ENCODE measurements at regions not wholly inside any gene's neighbourhood (a gene's known extent, or its start where the extent isn't known, plus 50 kb on each side); places are given as distances from the start of the nearest gene placed in this dataset.

DNA sequence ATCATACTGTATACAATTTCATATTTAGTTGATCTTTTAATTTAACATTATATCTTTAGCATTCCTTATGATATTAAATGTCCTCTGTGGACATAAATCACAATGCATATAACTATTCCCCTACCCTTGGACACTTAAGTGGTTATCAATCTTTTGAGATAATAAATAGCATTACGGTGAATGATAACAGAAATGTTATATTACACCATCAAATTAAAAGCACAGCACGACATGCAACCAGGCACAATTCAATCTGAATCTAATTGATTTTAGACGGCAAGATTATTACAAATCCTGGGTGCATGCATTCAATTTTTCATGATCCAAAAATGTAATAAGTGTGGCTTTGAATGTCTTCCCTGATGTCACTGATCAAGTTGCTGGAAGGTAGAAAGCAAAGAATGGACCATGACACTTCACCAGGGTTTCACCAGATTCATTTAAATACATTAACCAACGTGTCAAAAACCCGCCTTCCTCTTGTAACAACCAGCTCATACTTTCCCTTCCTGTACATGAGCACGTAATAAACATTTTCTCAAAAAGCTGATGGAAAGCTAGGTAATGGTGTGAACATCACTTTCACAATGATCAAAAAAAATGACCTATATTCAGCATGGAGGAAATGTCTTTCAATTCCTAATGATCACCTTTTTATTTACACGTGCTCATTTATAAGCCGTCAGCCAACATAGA is 513.7 kb upstream of the ID2 start:
- H3K27ac ChIP-seq (ENCODE audit: low read depth, low read length) = no peak overlapping the region
- WGBS, 3 donors = 87 to 90% (median 89%) methylated on average over 8 of the region's 8 CpGs

GRCh38 chr2:8168876-8169424 is 512.9 kb upstream of the ID2 start:
- WGBS, 3 donors = 91 to 98% (median 96%) methylated on average over 2 of the region's 2 CpGs
- H3K27ac ChIP-seq (ENCODE audit: low read depth, low read length) = no peak overlapping the region

GRCh38 chr2:8169443-8169842 is 512.4 kb upstream of the ID2 start:
- H3K27ac ChIP-seq (ENCODE audit: low read depth, low read length) = no peak overlapping the region
- WGBS, 3 donors = 66 to 73% (median 70%) methylated on average over 3 of the region's 3 CpGs

GRCh38 chr2:8170552-8171327 is 511.1 kb upstream of the ID2 start:
- no peak overlapping the region for H3K27ac ChIP-seq (ENCODE audit: low read depth, low read length)
- WGBS, 3 donors = 63 to 81% (median 79%) methylated on average over 7 of the region's 7 CpGs

- 30 to 49% (median 43%) methylated on average over 2 of the region's 2 CpGs for WGBS, 3 donors
- no peak overlapping the region for H3K27ac ChIP-seq (ENCODE audit: low read depth, low read length)
These were observed 510.2 kb upstream of the ID2 start for GRCh38 chr2:8171608-8172007.

- no peak overlapping the region for H3K27ac ChIP-seq (ENCODE audit: low read depth, low read length)
- 96 to 98% (median 97%) methylated on average over 17 of the region's 17 CpGs for WGBS, 3 donors
These were observed 509.2 kb upstream of the ID2 start for GRCh38 chr2:8172661-8173060.

DNA sequence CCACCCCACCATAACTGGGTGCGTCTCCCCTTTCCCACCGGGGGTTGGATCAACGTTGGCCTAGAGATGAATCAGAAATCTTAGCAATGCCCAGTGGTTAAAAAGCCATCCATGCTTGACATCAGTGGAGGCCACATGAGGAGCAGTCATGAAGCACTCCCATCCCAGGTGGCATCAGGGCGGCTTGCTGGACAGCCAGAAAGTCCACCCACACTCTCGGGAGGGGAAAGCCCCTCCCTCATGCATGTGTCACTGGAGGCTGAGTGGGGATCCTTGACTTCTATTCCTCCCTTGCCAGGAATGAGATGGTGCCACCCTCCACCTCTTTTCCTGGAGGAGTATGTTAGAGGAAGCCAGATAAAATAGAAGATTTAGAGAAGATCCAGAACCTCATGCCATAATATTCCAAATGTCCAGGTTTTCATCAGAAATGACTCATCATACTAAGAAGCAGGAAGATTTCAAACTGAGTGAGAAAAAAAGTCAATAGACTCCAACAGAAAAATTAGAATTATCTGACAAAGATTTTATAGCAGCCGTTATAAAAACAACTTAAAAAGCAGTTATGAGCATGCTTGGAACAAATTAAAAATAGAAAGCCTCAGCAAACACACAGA is 507.1 kb upstream of the ID2 start:
- no peak overlapping the region for H3K27ac ChIP-seq (ENCODE audit: low read depth, low read length)
- 83 to 93% (median 83%) methylated on average over 6 of the region's 6 CpGs for WGBS, 3 donors

DNA sequence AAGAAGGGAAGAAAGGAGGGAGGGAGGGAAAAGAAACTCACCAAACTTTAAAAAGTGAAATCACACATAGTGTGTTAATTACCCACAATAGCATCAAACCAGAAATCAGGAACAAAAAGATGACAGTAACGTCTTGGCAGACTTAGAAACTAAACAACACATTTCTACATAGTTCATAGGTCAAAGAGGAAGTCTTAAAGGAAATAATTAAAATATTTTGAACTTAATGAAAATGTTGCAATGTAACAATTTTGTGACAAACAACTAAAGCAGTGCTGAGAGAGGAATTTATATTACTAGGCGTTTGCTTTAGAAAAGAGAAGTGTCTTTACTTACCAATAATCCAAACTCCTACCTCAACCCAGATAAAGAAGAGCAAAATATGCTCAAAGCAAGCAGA is 505.0 kb upstream of the ID2 start:
- 37 to 81% (median 51%) methylated on average over 2 of the region's 2 CpGs for WGBS, 3 donors
- H3K27ac ChIP-seq (ENCODE audit: low read depth, low read length) = no peak overlapping the region

DNA sequence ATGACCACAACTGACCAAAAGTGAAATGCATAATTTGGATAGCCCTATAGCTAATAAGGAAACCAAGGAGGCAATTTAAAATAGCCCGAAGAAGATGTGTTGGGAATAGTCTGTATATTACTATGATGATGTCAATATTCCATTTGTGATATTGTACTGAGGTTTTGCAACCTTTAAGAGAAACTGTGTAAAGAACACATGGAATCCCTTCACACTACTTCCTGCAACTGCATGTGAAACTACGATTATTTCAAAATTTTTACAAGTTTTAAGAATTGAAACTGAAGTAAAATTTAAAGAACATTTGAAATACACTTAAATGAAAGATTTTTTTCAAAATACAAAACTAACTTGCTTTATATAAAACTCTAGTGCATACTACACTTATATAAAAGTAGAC is 504.3 kb upstream of the ID2 start:
- WGBS, 3 donors = 68 to 88% (median 71%) methylated on average over 2 of the region's 2 CpGs
- no peak overlapping the region for H3K27ac ChIP-seq (ENCODE audit: low read depth, low read length)

DNA sequence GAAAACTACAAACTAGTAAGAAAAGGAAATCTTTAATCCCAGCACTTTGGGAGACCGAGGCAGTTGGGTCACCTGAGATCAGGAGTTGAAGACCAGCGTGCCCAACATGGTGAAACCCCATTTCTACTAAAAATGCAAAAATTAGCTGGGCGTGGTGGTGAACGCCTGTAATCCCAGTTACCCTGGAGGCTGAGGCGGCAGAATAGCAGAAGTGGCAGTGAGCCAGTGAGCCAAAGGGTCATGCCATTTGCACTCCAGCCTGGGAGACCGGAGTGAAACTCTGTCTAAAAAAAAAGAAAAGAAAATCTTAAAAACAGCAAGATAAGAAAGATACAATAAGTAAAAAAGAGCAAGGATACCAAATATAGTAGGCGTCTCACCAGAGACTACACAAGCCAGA is 502.9 kb upstream of the ID2 start:
- H3K27ac ChIP-seq (ENCODE audit: low read depth, low read length) = no peak overlapping the region
- 85 to 96% (median 87%) methylated on average over 7 of the region's 7 CpGs for WGBS, 3 donors

GRCh38 chr2:8189316-8189715 is 492.5 kb upstream of the ID2 start:
- WGBS, 3 donors = 88 to 93% (median 91%) methylated on average over 6 of the region's 6 CpGs
- H3K27ac ChIP-seq (ENCODE audit: low read depth, low read length) = no peak overlapping the region

DNA sequence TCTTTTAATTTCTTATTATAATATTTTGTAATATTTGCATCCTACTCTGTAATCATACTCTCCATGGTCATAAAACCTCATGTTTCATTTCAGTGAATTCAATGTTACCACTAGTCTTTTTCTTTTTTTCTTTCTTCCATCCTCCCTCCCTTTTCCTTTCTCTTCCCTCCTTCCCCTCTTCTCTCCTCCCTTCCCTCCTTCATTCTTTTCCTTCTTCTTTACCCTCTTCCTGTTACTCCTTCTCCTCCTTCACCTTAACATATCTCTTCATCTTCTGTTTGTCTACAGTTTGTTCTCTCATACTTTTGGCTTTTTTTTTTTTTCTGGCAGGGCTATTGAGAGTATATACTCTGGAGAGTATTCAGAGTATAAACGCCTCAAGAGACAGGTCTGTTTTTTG is 491.6 kb upstream of the ID2 start:
- 71 to 75% (median 71%) methylated on average over 1 of the region's 1 CpG for whole genome bisulfite sequencing, 3 donors
- H3K27ac ChIP-seq (ENCODE audit: low read depth, low read length) = no peak overlapping the region

GRCh38 chr2:8191427-8191826 is 490.4 kb upstream of the ID2 start:
- WGBS, 3 donors = 88 to 96% (median 88%) methylated on average over 4 of the region's 4 CpGs
- H3K27ac ChIP-seq (ENCODE audit: low read depth, low read length) = no peak overlapping the region

- H3K27ac ChIP-seq (ENCODE audit: low read depth, low read length) = no peak overlapping the region
- 76 to 94% (median 87%) methylated on average over 2 of the region's 2 CpGs for WGBS, 3 donors
These were observed 488.7 kb upstream of the ID2 start for GRCh38 chr2:8193146-8193545.

DNA sequence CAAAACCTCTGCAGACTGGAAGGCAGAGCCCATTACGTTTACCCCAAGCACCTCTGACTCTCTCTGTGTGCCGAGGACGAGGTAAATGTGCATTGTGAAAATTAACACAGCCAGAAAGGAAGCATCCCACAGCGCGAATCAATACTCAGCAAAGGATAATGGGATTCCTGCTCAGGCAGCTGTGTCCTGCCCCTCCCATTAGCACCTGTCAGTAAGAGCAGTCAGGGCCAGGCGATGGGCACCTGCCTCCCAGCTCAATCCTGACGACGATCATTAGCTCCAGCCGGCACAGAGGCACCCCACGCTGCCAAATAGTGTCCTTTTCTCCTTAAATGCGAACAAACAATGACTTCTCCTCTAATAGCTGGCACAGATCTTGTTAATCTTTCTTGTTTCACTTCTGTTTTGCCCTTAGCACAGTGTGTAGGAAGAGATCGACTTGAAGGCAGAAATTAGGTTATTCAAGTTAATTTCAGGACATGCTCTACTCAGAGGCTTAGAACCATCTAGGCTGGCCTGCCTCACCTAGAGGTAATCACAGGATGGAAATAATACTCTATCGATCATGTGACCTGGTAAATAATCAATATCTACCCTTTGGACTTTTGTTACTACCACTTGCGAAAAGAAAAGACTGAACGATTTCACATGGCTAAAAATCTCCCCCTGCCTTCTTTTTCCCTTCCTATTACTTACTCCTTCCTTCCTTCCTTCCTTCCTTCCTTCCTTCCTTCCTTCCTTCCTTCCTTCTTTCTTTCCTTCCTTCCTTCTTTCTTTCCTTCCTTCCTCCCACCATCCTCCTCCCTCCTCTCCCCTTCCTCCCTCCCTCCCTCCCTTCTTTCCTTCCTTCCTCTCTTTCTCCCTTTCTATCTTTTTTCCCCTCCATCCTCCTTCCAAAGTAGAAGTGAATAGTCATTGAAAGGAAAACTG is 487.9 kb upstream of the ID2 start:
- 47 to 72% (median 65%) methylated on average over 15 of the region's 15 CpGs for WGBS, 3 donors
- H3K27ac ChIP-seq (ENCODE audit: low read depth, low read length) = no peak overlapping the region

DNA sequence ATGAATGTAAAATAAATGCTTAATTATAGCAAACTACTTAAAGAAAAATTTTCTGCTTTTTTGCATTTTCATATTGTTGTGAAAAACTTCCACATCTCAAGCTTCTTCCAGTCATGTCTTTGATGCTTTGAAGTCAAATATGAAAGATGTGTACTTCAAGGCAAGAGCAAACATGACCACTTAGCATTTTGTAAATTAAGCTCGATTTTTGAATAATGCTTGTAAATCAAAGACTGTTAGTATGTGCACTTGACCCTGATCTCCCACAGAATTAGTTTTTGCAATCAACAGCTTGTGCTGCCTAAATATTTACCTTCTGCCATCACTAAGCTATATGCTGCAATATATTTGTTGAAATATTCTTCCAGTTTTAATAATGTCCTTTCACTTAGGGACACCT is 486.1 kb upstream of the ID2 start:
- 32 to 78% (median 71%) methylated on average over 1 of the region's 1 CpG for WGBS, 3 donors
- no peak overlapping the region for H3K27ac ChIP-seq (ENCODE audit: low read depth, low read length)

- WGBS, 3 donors = 86 to 93% (median 89%) methylated on average over 3 of the region's 3 CpGs
- H3K27ac ChIP-seq (ENCODE audit: low read depth, low read length) = no peak overlapping the region
These were observed 485.5 kb upstream of the ID2 start for GRCh38 chr2:8196316-8196715.

GRCh38 chr2:8197101-8197500 is 484.8 kb upstream of the ID2 start:
- WGBS, 3 donors = 90 to 91% (median 90%) methylated on average over 4 of the region's 4 CpGs
- no peak overlapping the region for H3K27ac ChIP-seq (ENCODE audit: low read depth, low read length)

All from adipose tissue (tissue), 3 donors.